Sciatic nerve (tissue), 2 donors: ENCODE measurements at regions not wholly inside any gene's neighbourhood (a gene's known extent, or its start where the extent isn't known, plus 50 kb on each side); places are given as distances from the start of the nearest gene placed in this dataset.

Source experiments
- ATAC-seq: fragments of 200-7000 bp; cut with Tn5 transposase; one replicate; pipeline ENCODE4 v1.9.1; 2020; ENCODE audit warnings: mild to moderate bottlenecking, moderate library complexity
- DNase-seq: peaks from one replicate; pipeline ENCODE4 v3.0.0-alpha.2; 2020; ENCODE audit warnings: low spot score
- intact Hi-C: fragments of 100-400 bp; cut with DNase I; formaldehyde crosslinking; loops from one replicate; pipeline ENCODE4 v1.14.2; 2022
- donor health status: DM: no; HTN: no; CAD: no.
- donor health status: DM: no; HTN: no; CAD: no.

DNA sequence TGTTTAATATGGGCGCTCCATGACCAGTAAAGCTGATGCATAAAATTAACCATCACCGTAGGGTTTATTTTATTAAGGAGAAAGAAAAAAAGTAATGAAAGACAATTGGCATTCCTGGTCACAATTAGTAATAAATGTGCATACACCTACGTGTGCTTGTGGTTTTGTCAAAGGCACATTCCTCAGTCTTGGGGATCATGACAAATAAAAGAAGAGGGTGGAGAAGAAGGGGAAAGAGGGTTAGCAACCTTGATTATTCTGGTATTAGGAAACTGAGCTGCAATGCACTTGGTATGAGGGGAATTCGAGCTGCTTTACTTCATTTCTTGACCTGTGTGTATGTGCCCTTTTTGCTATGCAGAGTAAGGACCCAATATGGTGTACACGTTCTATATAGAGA lies 1798.3 kb upstream of the PCDH7 start:
- DNase-seq = no peak
- intact Hi-C loops = no loop called here
- no peak for ATAC-seq

DNA sequence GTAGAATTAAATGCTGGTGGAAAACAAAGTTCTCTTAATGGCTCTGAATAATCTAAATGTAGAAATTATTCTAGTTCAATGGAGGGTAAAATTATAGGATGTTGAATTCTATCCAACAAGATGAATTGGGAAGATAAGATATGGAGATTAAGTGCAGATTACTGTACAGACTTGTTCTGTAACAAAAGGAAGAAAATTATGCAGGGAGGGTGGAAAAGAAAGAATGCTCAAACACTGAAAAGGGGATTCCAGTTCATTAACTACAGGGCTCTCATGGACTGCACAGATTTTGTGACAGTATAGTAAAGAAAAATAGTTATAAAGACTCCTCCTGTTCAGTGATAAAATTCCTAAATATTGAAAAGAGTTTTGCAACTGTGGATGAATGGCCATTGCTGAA lies 1794.0 kb upstream of the PCDH7 start:
- intact Hi-C loops = no loop called here
- no peak for DNase-seq
- no peak for ATAC-seq

DNA sequence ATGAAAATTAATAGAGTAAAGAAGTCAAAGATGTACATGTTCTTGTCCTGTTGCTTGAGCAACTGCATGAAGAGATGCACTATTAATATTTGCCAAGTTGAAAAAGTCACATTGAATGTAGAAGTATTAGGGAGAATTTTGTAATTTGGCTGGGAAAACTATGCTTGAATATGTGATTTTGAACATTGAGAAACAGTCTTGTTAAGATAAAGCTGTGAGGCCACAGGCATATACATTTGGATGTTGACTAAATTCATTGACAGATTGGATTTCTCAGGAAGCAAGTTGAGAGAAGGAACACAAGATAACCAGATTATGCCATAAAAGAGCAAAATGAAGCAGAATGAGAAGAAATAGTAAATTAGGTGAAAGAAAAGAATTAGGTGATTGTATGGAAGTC lies 1777.5 kb upstream of the PCDH7 start:
- intact Hi-C loops = no loop called here
- DNase-seq = no peak
- ATAC-seq = no peak

DNA sequence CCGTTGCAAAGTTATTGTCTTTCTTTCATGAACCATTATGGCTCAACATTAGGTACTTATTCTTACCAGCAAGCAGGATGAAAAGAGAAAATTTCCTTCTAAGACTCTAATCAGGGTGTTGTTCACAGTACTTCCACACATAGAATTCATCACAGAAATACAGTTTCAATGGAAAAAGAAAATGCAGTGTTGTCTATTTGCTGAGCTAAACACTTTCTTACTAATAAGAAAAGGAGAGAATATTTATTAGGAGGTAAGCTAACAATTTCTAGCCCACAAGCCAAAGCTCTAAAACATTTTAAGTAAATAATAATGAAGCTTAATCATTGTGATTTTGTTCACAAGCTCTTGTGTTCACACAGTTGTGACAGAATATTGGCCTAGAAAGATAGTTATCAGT lies 1772.8 kb upstream of the PCDH7 start:
- DNase-seq (no peak), ATAC-seq (no peak)
- intact Hi-C loops = no loop called here

DNA sequence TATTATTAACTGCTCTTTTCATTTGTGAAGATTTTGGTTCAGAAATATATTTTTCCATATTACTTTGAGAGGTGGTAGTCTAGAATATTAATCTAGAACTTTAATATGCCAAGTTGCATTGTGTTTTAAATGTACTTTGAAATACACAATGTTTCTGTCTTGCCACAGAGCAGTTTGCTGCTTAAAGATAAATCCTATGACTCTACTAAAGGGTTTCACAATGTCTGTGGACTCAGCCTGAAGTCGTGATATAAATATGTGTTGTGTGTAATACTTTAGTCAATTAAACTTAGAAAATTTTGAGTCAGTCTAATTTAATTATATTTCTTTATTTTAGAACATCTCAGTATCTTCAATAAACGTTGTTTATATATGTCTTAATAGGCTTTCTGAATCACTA lies 1771.7 kb upstream of the PCDH7 start:
- DNase-seq = no peak
- intact Hi-C loops = no loop called here

DNA sequence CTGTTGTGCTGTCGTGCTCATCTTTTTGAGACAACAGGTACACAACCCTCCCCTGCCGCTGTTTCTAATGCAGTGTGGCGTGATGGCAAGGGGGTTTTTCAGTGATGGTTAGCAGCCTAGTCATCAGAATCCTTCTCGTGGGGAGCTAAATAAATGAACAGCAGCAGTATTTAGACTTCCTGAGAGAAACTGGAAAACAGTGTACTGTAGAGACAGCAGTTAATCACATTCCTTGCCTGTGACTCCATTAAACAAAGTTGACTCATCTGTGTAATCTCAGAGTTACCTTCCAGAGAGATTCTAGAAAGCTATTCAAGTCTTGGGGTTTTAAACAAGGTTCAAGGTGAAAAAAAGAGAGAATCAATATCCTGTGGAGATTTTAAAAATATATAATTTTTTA lies 1753.2 kb upstream of the PCDH7 start:
- no peak for DNase-seq
- intact Hi-C loops = no loop called here
- ATAC-seq = no peak

More for the DNA sequence above, 1771.7 kb upstream of the PCDH7 start:
- ATAC-seq = no peak

DNA sequence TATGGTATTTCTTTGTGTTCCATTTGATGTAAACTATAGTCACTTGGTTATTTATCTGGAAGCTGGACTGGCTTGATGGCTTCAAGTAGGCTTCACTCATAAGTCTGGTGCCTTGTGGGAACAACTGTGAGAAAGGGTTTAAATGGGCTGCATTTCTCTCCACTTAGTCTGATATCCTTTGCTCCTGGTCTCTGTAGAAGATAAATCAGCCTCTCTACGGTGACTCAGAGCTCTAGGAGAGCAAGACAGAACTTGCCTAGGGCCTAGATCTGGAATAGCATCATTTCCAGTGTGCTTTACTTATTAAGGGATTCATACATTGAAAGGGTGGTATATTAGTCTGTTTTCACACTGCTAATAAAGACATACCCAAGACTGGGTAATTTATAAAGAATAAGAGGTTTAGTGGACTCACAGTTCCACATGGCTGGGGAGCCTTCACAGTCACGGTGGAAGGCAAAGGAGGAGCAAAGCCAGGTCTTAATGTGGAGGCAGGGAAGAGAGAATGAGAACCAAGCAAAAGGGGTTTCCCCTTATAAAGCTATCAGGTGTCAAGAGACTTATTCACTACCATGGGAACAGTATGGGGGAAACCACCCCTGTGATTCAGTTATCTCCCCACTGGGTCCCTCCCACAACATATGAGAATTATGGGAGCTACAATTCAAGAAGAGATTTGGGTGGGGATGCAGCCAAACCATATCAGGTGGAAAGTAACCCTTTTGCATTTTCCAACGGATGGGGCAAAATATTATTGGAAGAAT lies 1746.4 kb upstream of the PCDH7 start:
- DNase-seq (no peak), ATAC-seq (no peak)
- intact Hi-C loops = no loop called here

DNA sequence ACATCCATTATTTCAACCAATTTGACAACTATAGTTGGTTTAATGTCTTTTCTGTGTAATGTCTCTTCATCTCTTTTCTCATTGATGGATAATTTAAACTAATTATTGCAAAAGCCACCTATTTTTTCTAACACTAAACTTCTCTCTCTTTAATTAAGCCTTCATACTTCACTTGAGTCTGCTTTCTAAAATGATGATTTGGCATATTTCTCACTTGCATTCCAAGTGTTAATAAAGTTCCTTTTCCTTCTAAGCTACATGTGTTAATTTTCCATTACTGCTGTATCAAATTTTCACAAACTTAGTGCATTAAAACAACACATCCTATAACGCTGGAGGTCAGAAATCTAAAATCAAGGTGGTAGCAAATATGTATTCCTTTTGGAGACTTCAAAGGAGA lies 1743.8 kb upstream of the PCDH7 start:
- DNase-seq = no peak
- intact Hi-C loops = no loop called here
- no peak for ATAC-seq

DNA sequence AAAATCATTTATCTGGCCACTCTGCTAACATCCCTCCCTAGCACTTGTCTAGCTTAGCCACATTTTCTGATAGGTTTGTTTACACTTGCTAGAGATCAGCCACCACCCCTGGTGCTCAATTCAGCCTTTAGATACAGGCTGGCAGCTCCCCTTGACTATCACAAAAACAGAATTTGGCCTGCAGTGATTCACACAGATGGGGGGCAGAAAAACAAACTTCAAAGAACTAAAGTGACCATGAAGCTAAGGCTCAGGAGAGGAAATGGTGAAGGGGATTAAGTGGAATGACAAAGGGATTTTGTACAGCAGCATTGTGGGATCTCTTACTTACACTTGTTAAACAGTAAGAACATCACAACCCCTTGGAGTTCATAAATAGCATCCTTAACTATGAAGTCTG lies 1718.0 kb upstream of the PCDH7 start:
- ATAC-seq = no peak
- intact Hi-C loops = no loop called here
- DNase-seq = no peak

DNA sequence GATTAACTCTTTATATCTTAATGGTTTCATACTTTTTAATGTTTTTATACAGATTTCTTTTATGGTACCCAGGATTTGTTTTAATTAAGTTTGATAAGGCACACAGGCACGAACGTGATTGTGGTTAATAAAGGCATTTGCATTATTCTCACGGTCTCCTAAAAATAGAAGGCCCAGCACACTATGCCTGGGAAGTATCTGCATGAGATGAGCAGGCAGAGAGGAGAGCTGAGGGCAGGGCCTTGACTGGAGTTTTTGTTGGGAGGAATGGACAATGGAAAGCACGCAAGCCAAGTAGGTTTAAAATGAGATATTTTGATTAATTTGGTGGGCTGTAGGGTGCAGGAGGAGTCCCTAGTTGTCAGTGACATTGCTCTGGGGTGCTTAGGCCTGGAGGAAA lies 1714.3 kb upstream of the PCDH7 start:
- intact Hi-C loops = no loop called here
- ATAC-seq (no peak), DNase-seq (no peak)

DNA sequence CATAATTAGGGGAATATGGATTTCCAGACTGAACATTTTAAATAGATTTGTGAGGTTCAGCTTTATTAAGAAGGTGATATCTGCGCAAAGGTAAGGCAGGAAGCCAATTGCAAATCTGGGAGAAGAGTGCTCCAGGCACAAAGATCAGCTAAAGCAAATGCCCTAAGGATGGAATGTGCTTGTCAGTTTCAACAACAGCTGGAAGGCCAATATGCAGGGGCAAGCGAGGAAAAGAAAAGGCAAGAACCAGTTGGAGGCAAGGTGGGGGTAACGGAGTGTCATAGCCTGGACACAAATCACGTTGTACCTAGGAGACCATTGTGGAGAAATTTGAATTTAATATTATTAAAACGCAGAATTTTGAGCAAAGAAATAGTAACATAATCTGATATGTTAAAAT lies 1710.3 kb upstream of the PCDH7 start:
- no peak for ATAC-seq
- intact Hi-C loops = no loop called here
- DNase-seq = no peak

DNA sequence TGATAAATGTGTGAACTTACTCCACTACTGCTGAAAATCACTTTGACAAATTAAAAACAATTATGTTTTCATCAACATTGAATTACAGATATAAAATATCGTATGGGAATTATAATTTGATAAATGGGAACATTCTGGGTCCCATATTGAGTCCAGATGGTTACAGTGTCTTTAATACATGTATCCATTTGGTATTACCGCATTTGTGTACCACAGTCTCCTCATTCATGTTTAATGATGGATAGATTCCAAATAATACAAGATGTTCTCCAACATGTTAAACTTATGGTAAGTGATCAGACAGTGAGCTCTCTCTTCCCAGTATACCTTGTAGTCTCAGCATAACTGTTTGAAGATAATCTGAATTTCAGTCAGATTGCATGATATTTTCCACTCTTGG lies 1706.8 kb upstream of the PCDH7 start:
- DNase-seq (no peak), ATAC-seq (no peak)
- intact Hi-C loops = no loop called here

DNA sequence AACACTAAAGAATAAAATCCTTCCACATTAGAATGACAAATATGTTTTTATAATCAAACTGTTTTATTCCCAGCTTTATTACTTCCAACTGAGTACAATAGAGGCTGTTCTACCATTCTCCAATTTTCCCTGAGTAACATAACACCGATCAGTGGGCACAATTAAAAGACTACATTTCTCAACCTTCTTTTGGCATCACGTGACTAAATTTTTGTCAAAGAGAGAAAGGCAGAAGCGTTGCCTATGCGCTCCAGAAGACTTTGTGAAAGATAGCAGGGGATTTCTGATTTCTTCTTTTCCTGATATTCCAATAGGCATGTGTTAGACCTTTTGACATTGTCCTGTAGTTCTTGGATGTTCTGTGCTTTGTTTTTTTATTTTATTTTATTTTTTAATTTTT lies 1705.6 kb upstream of the PCDH7 start:
- intact Hi-C loops = no loop called here
- DNase-seq = no peak
- no peak for ATAC-seq

DNA sequence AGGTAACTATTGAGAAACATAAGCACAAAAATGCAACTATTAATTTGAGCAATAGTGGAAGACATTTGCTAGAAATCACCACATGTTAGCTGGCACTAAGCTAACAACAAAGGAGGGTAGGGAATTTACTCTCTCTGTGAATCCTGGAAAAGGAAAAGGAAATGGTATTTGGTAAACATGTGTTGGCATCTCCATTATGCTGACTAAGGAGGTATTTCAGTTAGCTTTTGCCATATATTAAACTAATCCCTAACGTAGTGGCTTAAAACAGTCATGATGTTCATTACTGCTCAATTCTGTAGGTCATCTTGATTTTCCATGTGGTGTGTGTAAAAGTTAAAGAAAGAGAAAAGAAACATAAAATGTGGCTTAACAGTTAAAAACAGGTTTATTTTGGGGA lies 1686.5 kb upstream of the PCDH7 start:
- intact Hi-C loops = no loop called here
- DNase-seq = no peak
- no peak for ATAC-seq

DNA sequence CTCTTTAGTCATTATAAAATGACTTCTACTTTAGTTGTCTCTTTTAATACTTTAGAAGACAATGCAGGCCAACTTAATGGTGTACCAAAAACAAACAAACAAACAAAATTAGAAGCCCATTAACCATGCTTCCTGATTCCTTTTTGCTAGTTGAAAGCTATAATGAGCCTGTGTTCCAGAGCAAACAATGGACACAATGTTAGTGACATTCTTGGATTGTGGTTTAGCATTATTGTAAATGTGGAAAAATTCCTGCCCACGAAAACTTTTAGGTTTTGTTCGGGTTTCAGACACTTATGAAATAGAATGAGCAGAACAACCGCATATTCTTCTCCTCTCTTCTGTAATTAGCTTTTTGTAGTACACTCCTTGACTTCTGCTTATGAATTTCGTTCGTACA lies 1682.7 kb upstream of the PCDH7 start:
- intact Hi-C loops = no loop called here

DNA sequence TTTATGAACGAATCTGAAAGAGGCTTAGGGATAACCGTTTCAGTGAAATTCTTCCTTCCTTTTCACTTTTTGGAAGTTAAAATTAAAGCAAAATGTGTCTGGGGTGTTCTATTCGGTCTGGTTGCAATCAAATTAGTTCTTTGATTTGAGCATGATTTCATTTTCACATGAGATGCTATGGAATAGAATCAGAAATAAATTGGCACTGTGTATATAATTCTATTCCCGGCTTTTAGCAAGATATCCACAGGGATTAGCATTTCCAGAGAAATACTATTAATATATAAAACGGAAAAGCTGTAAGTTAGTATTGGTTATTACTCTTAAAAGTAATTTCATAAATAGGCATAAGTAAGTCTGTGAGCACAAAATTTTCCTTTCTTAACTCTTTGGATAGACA lies 1676.8 kb upstream of the PCDH7 start:
- ATAC-seq (no peak), DNase-seq (no peak)
- intact Hi-C loops = no loop called here

More for the DNA sequence above, 1682.7 kb upstream of the PCDH7 start:
- DNase-seq (no peak), ATAC-seq (no peak)

DNA sequence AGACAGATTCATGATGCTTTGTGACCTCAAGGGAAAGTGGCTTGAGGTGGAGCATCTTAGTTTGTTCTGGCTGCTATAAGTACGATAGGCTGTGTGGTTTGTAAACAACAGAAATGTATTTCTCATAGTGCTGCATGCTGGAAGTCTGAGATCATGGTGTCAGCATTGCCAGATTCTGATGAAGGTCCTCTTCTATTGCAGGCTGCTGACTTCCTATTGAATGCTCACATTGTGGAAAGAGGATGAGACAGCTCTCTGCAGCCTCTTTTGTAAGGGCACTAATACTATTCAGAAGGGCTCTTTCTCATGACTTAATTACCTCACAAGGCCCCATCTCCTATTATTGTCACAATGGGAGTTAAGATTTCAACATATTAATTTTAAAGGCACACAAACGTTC lies 1674.0 kb upstream of the PCDH7 start:
- DNase-seq = no peak
- no peak for ATAC-seq
- intact Hi-C loops = no loop called here

DNA sequence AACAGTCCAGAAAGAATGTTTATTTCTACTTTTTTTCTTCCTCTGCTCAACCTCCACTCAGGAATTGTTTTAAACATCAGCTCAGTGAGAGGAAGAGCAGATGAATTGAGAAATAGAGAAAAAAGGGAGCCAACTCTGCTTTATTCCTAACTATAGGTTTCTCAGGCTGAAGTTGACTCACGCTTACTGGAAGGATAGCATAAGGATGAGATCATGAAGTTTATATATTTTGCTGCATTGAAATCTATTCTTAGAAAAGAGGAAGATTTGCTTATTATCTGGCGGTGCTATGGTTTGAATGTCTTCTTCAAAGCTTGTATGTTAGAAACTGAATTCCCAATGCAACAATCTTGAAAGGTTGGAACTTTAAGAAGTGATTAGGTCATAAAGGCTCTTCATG lies 1673.4 kb upstream of the PCDH7 start:
- no peak for DNase-seq
- intact Hi-C loops = no loop called here
- no peak for ATAC-seq

DNA sequence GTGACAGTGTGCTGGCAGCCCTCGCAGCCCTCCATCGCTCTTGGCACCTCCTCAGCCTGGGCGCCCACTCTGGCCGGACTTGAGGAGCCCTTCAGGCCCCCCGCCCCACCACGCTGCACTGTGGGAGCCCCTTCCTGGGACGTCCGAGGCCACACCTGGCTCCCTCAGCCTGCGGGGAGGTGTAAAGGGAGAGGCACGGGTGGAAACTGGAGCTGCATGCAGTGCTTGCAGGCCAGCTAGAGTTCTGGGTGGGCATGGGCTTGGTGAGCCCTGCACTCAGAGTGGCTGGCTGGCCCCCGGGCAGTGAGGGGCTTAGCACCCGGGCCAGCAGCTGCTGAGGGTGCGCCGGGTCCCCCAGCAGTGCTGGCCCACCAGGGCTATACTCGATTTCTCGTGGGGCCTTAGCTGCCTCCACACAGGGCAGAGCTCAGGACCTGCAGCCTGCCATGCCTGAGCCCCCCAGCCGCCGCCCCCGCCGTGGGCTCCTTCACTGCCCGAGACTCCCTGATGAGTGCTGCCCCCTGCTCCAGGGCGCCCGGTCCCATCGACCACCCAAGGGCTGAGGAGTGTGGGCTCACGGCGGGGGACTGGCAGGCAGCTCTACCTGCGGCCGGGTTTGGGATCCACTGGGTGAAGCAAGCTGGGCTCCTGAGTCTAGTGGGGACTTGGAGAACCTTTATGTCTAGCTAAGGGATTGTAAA lies 1672.7 kb upstream of the PCDH7 start:
- DNase-seq = no peak
- no peak for ATAC-seq
- intact Hi-C loops = no loop called here

DNA sequence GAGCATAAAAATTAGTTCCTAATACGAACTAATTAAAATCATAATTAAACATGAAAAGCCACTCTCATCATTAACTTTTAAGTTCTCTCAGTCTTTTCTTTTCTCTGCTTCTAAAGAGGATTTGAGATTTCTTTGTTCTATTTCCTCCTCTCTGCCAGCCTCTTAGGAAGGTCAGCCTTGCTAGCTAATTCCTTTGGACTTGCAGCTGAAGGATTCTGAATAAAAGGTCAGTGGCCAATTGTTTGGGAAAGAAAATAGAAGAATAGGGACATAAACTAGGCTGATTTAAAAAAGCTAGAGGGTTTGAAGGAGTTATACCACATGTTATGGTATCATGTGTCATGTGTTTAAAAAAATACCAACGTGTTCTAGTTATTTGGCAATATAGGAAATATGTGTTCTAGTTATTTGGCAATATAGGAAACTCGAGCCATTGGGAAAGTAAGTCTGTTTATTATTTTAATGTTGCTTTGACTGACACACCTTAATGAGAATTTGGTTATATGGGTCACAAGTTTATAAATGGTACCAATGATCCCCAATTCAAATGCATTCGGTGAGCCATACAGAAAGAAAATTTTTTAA lies 1668.7 kb upstream of the PCDH7 start:
- intact Hi-C loops = no loop called here
- DNase-seq = no peak
- ATAC-seq = no peak

DNA sequence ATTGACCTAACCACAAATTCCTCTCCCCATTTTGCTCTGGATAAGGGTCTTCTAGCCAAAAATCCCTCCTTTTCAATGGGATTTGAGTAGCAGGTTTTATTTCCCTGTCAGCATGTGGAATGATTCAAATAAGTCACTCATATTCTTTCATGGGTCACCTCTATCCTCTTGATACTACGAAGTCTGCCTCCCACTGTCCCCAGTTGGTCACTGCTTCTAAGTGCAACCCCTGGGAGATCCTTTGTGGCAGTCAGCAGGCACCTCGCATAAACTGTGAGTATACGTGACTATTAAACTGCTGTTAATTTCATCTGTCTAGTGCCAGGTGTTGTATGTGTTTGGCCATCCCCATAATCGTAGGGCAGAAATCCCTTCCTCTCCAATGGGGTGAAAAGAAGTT lies 1667.9 kb upstream of the PCDH7 start:
- ATAC-seq (no peak), DNase-seq (no peak)
- intact Hi-C loops = no loop called here
